ENCODE measurements at regions not wholly inside any gene's neighbourhood (a gene's known extent, or its start where the extent isn't known, plus 50 kb on each side); places are given as distances from the start of the nearest gene placed in this dataset.

DNA sequence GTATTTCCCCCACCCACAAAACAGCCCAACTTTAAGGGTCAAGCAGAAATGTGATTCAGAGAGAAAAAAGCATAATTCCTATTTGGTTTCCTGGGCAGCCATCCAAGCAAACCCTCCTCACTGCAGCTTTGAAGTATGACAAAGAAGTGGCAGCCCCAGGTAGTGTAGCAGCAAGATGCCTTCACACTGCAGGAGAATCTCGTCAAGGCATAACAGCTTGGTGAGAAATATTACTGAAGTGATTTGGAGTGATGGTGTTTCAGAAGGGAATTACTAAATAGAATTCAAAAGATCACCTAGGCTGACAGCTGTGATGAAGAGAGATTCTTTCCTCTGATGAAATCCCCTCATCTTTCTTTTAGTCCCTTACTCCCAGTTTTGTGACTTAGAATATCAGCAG is 173.9 kb downstream of the PYDC2 start:
- DNase-seq, result no peak
- intact Hi-C loops (cut with DNase I), result no loop called here
- Histone ChIP-seq H3K9me3 (replicated peaks in 1 of 3) (no peaks in the 10 kb centered on the region), H3K27me3 (no peaks in the 10 kb centered on the region), H3K4me3 (no peak overlapping the region), H3K36me3 (replicated peaks in 1 of 2) (no peaks in the 10 kb centered on the region), H3K4me1 (replicated peaks in 1 of 2) (no peaks in the 10 kb centered on the region), H3K27ac (no peak overlapping the region)
- 54 to 73% (median 64%) methylated on average over 1 of the region's 1 CpG for WGBS, 4 donors
- no peak for TF ChIP-seq POLR2A (IDR thresholded peaks at IDR 0.05)
- TF ChIP-seq, protein P1, sequence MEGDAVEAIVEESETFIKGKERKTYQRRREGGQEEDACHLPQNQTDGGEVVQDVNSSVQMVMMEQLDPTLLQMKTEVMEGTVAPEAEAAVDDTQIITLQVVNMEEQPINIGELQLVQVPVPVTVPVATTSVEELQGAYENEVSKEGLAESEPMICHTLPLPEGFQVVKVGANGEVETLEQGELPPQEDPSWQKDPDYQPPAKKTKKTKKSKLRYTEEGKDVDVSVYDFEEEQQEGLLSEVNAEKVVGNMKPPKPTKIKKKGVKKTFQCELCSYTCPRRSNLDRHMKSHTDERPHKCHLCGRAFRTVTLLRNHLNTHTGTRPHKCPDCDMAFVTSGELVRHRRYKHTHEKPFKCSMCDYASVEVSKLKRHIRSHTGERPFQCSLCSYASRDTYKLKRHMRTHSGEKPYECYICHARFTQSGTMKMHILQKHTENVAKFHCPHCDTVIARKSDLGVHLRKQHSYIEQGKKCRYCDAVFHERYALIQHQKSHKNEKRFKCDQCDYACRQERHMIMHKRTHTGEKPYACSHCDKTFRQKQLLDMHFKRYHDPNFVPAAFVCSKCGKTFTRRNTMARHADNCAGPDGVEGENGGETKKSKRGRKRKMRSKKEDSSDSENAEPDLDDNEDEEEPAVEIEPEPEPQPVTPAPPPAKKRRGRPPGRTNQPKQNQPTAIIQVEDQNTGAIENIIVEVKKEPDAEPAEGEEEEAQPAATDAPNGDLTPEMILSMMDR (IDR thresholded peaks at IDR 0.05), result no peak

DNA sequence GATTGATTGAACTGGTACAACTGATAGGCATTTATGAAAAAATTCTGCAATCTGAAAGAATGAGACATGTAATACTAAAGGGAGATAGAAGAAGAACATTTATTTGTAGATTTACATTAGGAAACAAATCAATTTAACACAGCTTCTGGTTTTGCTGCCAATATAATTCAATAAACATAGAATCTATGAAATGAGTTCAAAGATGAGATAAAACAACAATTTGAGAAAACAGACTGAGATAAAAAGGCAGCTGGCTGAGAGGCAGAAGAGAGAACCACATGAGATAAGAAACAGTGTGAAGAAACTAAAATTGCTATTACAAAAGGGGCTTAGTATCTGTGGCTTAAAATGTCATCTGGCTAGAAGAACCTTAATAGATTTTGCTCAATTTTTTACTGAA is 176.6 kb downstream of the PYDC2 start:
- no peak overlapping the region for H3K4me3 ChIP-seq
- intact Hi-C loops (cut with DNase I), result no loop called here
- H3K36me3 ChIP-seq (replicated peaks in 1 of 2), result no peaks in the 10 kb centered on the region
- H3K9me3 ChIP-seq (replicated peaks in 1 of 3), result no peaks in the 10 kb centered on the region
- H3K27me3 ChIP-seq, result no peaks in the 10 kb centered on the region
- no peak for DNase-seq
- H3K4me1 ChIP-seq (replicated peaks in 1 of 2), result no peaks in the 10 kb centered on the region
- TF ChIP-seq, protein P1 (IDR thresholded peaks at IDR 0.05), result no peak
- TF ChIP-seq POLR2A (IDR thresholded peaks at IDR 0.05), result no peak
- H3K27ac ChIP-seq, result no peak overlapping the region

GRCh38 chr3:191641789-191642188 is 180.8 kb downstream of the PYDC2 start:
- intact Hi-C loops (cut with DNase I), result no loop called here

GRCh38 chr3:191644291-191644690 is 183.3 kb downstream of the PYDC2 start:
- DNase-seq, result no peak
- WGBS, 4 donors, result 93 to 100% (median 98%) methylated on average over 2 of the region's 2 CpGs
- intact Hi-C loops (cut with DNase I), result no loop called here
- Histone ChIP-seq H3K9me3 (replicated peaks in 1 of 3) (no peaks in the 10 kb centered on the region), H3K36me3 (replicated peaks in 1 of 2) (no peaks in the 10 kb centered on the region), H3K27ac (no peak overlapping the region), H3K4me3 (no peak overlapping the region), H3K4me1 (replicated peaks in 1 of 2) (no peaks in the 10 kb centered on the region), H3K27me3 (no peaks in the 10 kb centered on the region)
- TF ChIP-seq POLR2A (IDR thresholded peaks at IDR 0.05), result no peak
- TF ChIP-seq, protein P1 (IDR thresholded peaks at IDR 0.05), result no peak

More at GRCh38 chr3:191641789-191642188, 180.8 kb downstream of the PYDC2 start:
- Histone ChIP-seq H3K27ac (no peak overlapping the region), H3K4me1 (replicated peaks in 1 of 2) (no peaks in the 10 kb centered on the region), H3K9me3 (replicated peaks in 1 of 3) (no peaks in the 10 kb centered on the region), H3K36me3 (replicated peaks in 1 of 2) (no peaks in the 10 kb centered on the region), H3K4me3 (no peak overlapping the region), H3K27me3 (no peaks in the 10 kb centered on the region)
- TF ChIP-seq, protein P1 (IDR thresholded peaks at IDR 0.05), result no peak
- no peak for TF ChIP-seq POLR2A (IDR thresholded peaks at IDR 0.05)
- WGBS, 4 donors, result 70 to 100% (median 90%) methylated on average over 1 to 3 of the region's 3 CpGs
- DNase-seq, result no peak

Data from adrenal gland (tissue), 9 donors.